HCT116 (cell line): ENCODE measurements at regions not wholly inside any gene's neighbourhood (a gene's known extent, or its start where the extent isn't known, plus 50 kb on each side); places are given as distances from the start of the nearest gene placed in this dataset.

Experiments used
- ATAC-seq: fragments of 200-7000 bp; cut with Tn5 transposase; 2 replicates; pipeline ENCODE4 v1.9.1; 2020; ENCODE audit warnings: mild to moderate bottlenecking, moderate library complexity
- BruUV-seq: library from RNA; stranded (reverse); fragments of 400-500 nt; replicated peaks from 2 replicates; lab custom pipeline; 2021; lab: Mats Ljungman, UMichigan
- CTCF ChIA-PET: fragments of 300-600 bp; sonication (Branson Sonifier 250); formaldehyde crosslinking; loops from one replicate; lab custom pipeline; 2021; ENCODE audit warnings: antibody characterized with exemption; lab: Charles Lee
- POLR2A ChIA-PET: fragments of 300-600, 350-600 bp; sonication (Branson Sonifier 250); formaldehyde crosslinking; loops from one replicate; lab custom pipeline; 2021; ENCODE audit warnings: antibody characterized with exemption; lab: Charles Lee
- RAD21 ChIA-PET, 2 experiments: fragments of 300-600 bp; sonication (Branson Sonifier 250); formaldehyde crosslinking; loops; one replicate each; lab custom pipeline; 2023; ENCODE audit warnings: low total read pairs in 2 of 2; ENCODE audit not compliant: uncharacterized antibody in 2 of 2, unreplicated experiment in 2 of 2, low non-redundant PET in 1 of 2; lab: Charles Lee
- DNase-seq: peaks from one replicate; pipeline ENCODE4 v3.0.0-alpha.2; 2010; ENCODE audit warnings: low read depth, low spot score
- H2AFZ ChIP-seq: fragments of 200-600 bp; shearing (Covaris generic), sonication (generic); 2 replicates; pipeline ENCODE4 v1.6.1; 2017; ENCODE audit warnings: low read depth, mixed run types, mixed read lengths, antibody characterized with exemption, low read length; ENCODE audit not compliant: poor library complexity, severe bottlenecking
- H3K27ac ChIP-seq: 2 replicates; pipeline ENCODE4 v1.5.1; 2012; ENCODE audit warnings: low read depth, low read length
- H3K27me3 ChIP-seq: fragments of 200-600 bp; sonication (generic); 2 replicates; pipeline ENCODE4 v1.6.1; 2016; ENCODE audit warnings: mixed run types, low read length, mixed read lengths; ENCODE audit not compliant: insufficient read depth
- H3K36me3 ChIP-seq, 2 experiments: fragments of 200-500 bp in 1 of 2; fragments of 200-600 bp in 1 of 2; sonication (Bioruptor generic) in 1 of 2; sonication (generic) in 1 of 2; 2 replicates each; pipeline versions ENCODE4 v1.5.1 to v1.6.1; 2014 to 2016; ENCODE audit warnings: low read length in 2 of 2, inconsistent platforms in 1 of 2, mixed read lengths in 1 of 2, mixed run types in 1 of 2; ENCODE audit not compliant: insufficient read depth in 2 of 2, control insufficient read depth in 1 of 2
- H3K4me1 ChIP-seq, 2 experiments: fragments of 200-600 bp in 1 of 2; sonication (generic) in 1 of 2; 2 replicates each; pipeline versions ENCODE4 v1.5.1 to v1.6.1; 2012 to 2017; ENCODE audit warnings: low read length in 2 of 2, inconsistent platforms in 1 of 2, mild to moderate bottlenecking in 1 of 2, mixed read lengths in 1 of 2, mixed run types in 1 of 2, moderate library complexity in 1 of 2; ENCODE audit not compliant: insufficient read depth in 2 of 2, control insufficient read depth in 1 of 2
- H3K4me2 ChIP-seq: fragments of 200-600 bp; sonication (generic); 2 replicates; pipeline ENCODE4 v1.6.1; 2017; ENCODE audit warnings: mixed run types, low read length, mixed read lengths
- H3K4me3 ChIP-seq, 2 experiments: fragments of 200-600 bp in 1 of 2; sonication (generic) in 1 of 2; replicated peaks in 1 of 2; 2 replicates each; pipeline ENCODE4 v1.5.1; 2011 to 2016; ENCODE audit warnings: low read length in 2 of 2, control low read depth in 1 of 2, low read depth in 1 of 2, mild to moderate bottlenecking in 1 of 2, mixed read lengths in 1 of 2, mixed run types in 1 of 2
- H3K79me2 ChIP-seq: fragments of 200-600 bp; sonication (generic); 2 replicates; pipeline ENCODE4 v1.6.1; 2017; ENCODE audit warnings: mild to moderate bottlenecking, mixed run types, low read length, moderate library complexity, mixed read lengths; ENCODE audit not compliant: insufficient read depth
- H3K9ac ChIP-seq: fragments of 200-600 bp; sonication (generic); 2 replicates; pipeline ENCODE4 v1.6.1; 2016; ENCODE audit warnings: low read length, mixed read lengths
- H3K9me2 ChIP-seq: fragments of 200-600 bp; sonication (generic), shearing (Covaris generic); 2 replicates; pipeline ENCODE4 v1.6.1; 2017; ENCODE audit warnings: mixed run types, mild to moderate bottlenecking, moderate library complexity; ENCODE audit not compliant: insufficient read depth
- H3K9me3 ChIP-seq, 2 experiments: fragments of 200-500 bp in 1 of 2; fragments of 200-600 bp in 1 of 2; sonication (Bioruptor generic) in 1 of 2; sonication (generic) in 1 of 2; 2 replicates each; pipeline ENCODE4 v1.6.1; 2014 to 2017; ENCODE audit warnings: low read length in 2 of 2, mixed read lengths in 2 of 2, inconsistent platforms in 1 of 2, low read depth in 1 of 2, mild to moderate bottlenecking in 1 of 2, mixed run types in 1 of 2, moderate library complexity in 1 of 2; ENCODE audit not compliant: control insufficient read depth in 1 of 2, insufficient read depth in 1 of 2
- H4K20me1 ChIP-seq: fragments of 200-600 bp; sonication (generic), shearing (Covaris generic); 2 replicates; pipeline ENCODE4 v1.6.1; 2017; ENCODE audit warnings: mixed run types, mild to moderate bottlenecking, moderate library complexity; ENCODE audit not compliant: insufficient read depth
- ATF3 ChIP-seq: IDR thresholded peaks from 2 replicates; pipeline ENCODE4 v1.6.1; 2012
- CBX3 ChIP-seq: IDR thresholded peaks from 2 replicates; pipeline ENCODE4 v1.6.1; 2012; ENCODE audit warnings: low read depth
- CEBPB ChIP-seq: IDR thresholded peaks from 2 replicates; pipeline ENCODE4 v1.6.1; 2012; ENCODE audit warnings: low read depth
- EGR1 ChIP-seq: IDR thresholded peaks from 2 replicates; pipeline ENCODE4 v1.6.1; 2012; ENCODE audit warnings: low read depth
- EZH2 ChIP-seq: fragments of 200-600 bp; sonication (generic); IDR thresholded peaks from 2 replicates; pipeline ENCODE4 v1.6.1; 2017; ENCODE audit warnings: antibody characterized with exemption, mixed run types
- EZH2phosphoT487 ChIP-seq: fragments of 200-600 bp; IDR thresholded peaks from 2 replicates; pipeline ENCODE4 v1.6.1; 2018; ENCODE audit warnings: antibody characterized with exemption, borderline replicate concordance
- FOSL1 ChIP-seq: IDR thresholded peaks from 2 replicates; pipeline ENCODE4 v1.6.1; 2012; ENCODE audit warnings: low read depth
- JUND ChIP-seq: IDR thresholded peaks from 2 replicates; pipeline ENCODE4 v1.6.1; 2012
- MAX ChIP-seq: IDR thresholded peaks from 2 replicates; pipeline ENCODE4 v1.6.1; 2012
- POLR2A ChIP-seq: IDR thresholded peaks from 2 replicates; pipeline ENCODE4 v1.7.0; 2011; ENCODE audit warnings: borderline replicate concordance; ENCODE audit not compliant: insufficient read depth, insufficient read length; ENCODE audit errors: extremely low read depth
- POLR2AphosphoS5 ChIP-seq: IDR thresholded peaks from 2 replicates; pipeline ENCODE4 v1.6.1; 2011; ENCODE audit warnings: mild to moderate bottlenecking, low read depth, low read length, moderate library complexity
- RAD21 ChIP-seq: IDR thresholded peaks from 2 replicates; pipeline ENCODE4 v1.6.1; 2012; ENCODE audit warnings: low read depth, mild to moderate bottlenecking
- SP1 ChIP-seq: IDR thresholded peaks from 2 replicates; pipeline ENCODE4 v1.6.1; 2012; ENCODE audit warnings: low read depth
- SRF ChIP-seq: IDR thresholded peaks from 2 replicates; pipeline ENCODE4 v1.6.1; 2012; ENCODE audit warnings: low read depth
- TCF7L2 ChIP-seq: IDR thresholded peaks from 2 replicates; pipeline ENCODE4 v1.7.0; 2011; ENCODE audit warnings: borderline replicate concordance, inconsistent platforms; ENCODE audit not compliant: insufficient read depth, insufficient read length; ENCODE audit errors: extremely low read depth
- YY1 ChIP-seq: IDR thresholded peaks from 2 replicates; pipeline ENCODE4 v1.6.1; 2011; ENCODE audit warnings: low read length, low read depth, moderate library complexity, mild to moderate bottlenecking; ENCODE audit not compliant: insufficient replicate concordance; ENCODE audit errors: extremely low read depth
- ZFX ChIP-seq: fragments of 450-650 bp; IDR thresholded peaks from 2 replicates; pipeline ENCODE4 v1.6.1; 2017
- intact Hi-C: fragments of 100-400 bp; cut with micrococcal nuclease; formaldehyde crosslinking; loops from 2 replicates; pipeline ENCODE4 v1.10.0; 2022
- TF ChIP-seq, protein P1 (sequence below): IDR thresholded peaks from 2 replicates; pipeline ENCODE4 v1.6.1; 2011; ENCODE audit warnings: mild to moderate bottlenecking, low read length, moderate library complexity; ENCODE audit not compliant: insufficient replicate concordance; ENCODE audit errors: extremely low read depth

DNA sequence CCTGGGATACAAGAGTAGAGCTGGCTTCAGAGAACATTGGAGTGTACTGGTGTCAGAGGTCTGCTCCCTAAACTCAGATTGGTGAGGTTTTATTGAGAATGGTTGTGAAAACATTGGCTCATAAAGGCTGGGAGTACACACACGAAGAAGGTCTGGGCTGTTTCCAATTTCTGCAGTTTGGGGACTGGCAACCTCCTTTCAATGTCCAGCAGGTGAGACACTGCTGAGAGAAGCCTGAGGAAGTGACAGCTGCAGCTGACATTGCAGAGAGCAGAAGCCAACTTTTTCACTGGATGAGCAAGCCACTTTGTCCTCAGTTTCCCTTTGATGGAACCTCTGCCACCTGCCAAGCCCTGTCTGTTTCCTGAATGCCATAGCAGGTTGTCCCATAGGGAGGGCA lies 346.6 kb upstream of the SPRED2 start:
- DNase-seq (no peak), ATAC-seq (no peak)
- ChIA-PET RAD21 (no interaction called here), CTCF (no interaction called here), POLR2A (no interaction called here)
- no peaks in the 10 kb centered on the region for H3K36me3 ChIP-seq
- H3K9me3 ChIP-seq = no peaks in the 10 kb centered on the region
- H4K20me1 ChIP-seq = no peaks in the 10 kb centered on the region
- H3K4me2 ChIP-seq = no peak overlapping the region
- no peak for TF ChIP-seq MAX
- H3K79me2 ChIP-seq = no peaks in the 10 kb centered on the region
- no peak overlapping the region for H3K4me3 ChIP-seq
- no peak overlapping the region for H3K27ac ChIP-seq
- H3K9me2 ChIP-seq = no peaks in the 10 kb centered on the region
- no peak overlapping the region for H2AFZ ChIP-seq
- no peak overlapping the region for H3K9ac ChIP-seq
- intact Hi-C loops = no loop called here
- no TSS peak for BruUV-seq
- no peaks in the 10 kb centered on the region for H3K4me1 ChIP-seq
- peaks cover 61% of the 10 kb centered on the region for H3K27me3 ChIP-seq

GRCh38 chr2:65778137-65778536 lies 345.7 kb upstream of the SPRED2 start:
- H3K9me2 ChIP-seq = no peaks in the 10 kb centered on the region
- ChIA-PET POLR2A (no interaction called here), CTCF (no interaction called here), RAD21 (no interaction called here)
- H3K27ac ChIP-seq = no peak overlapping the region
- DNase-seq (no peak), ATAC-seq (no peak)
- BruUV-seq = no TSS peak
- H4K20me1 ChIP-seq = no peaks in the 10 kb centered on the region
- H3K79me2 ChIP-seq = no peaks in the 10 kb centered on the region
- H3K4me1 ChIP-seq = no peaks in the 10 kb centered on the region
- no peak overlapping the region for H3K4me2 ChIP-seq
- H3K9ac ChIP-seq = no peak overlapping the region
- no peak overlapping the region for H2AFZ ChIP-seq
- H3K4me3 ChIP-seq = no peak overlapping the region
- H3K27me3 ChIP-seq = peaks cover 57% of the 10 kb centered on the region
- intact Hi-C loops = no loop called here
- no peaks in the 10 kb centered on the region for H3K36me3 ChIP-seq
- no peaks in the 10 kb centered on the region for H3K9me3 ChIP-seq
- TF ChIP-seq RAD21 = no peak
- no peak for TF ChIP-seq ATF3
- TF ChIP-seq, protein P1, sequence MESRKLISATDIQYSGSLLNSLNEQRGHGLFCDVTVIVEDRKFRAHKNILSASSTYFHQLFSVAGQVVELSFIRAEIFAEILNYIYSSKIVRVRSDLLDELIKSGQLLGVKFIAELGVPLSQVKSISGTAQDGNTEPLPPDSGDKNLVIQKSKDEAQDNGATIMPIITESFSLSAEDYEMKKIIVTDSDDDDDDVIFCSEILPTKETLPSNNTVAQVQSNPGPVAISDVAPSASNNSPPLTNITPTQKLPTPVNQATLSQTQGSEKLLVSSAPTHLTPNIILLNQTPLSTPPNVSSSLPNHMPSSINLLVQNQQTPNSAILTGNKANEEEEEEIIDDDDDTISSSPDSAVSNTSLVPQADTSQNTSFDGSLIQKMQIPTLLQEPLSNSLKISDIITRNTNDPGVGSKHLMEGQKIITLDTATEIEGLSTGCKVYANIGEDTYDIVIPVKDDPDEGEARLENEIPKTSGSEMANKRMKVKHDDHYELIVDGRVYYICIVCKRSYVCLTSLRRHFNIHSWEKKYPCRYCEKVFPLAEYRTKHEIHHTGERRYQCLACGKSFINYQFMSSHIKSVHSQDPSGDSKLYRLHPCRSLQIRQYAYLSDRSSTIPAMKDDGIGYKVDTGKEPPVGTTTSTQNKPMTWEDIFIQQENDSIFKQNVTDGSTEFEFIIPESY = no peak
- no peak for TF ChIP-seq JUND
- TF ChIP-seq CBX3 = no peak
- TF ChIP-seq POLR2A = no peak
- TF ChIP-seq POLR2AphosphoS5 = no peak
- TF ChIP-seq TCF7L2 = no peak
- TF ChIP-seq ZFX = no peak
- TF ChIP-seq SRF = no peak
- no peak for TF ChIP-seq SP1
- no peak for TF ChIP-seq EGR1
- TF ChIP-seq CEBPB = no peak
- TF ChIP-seq EZH2 = no peak
- no peak for TF ChIP-seq EZH2phosphoT487
- TF ChIP-seq YY1 = no peak
- no peak for TF ChIP-seq FOSL1
- no peak for TF ChIP-seq MAX
